SU-DHL-6 (cell line): ENCODE measurements at regions not wholly inside any gene's neighbourhood (a gene's known extent, or its start where the extent isn't known, plus 50 kb on each side); places are given as distances from the start of the nearest gene placed in this dataset.

Experiments
- H2AFZ ChIP-seq: fragments of 200-600 bp; sonication (generic); 2 replicates; pipeline ENCODE4 v1.6.1; 2014; ENCODE audit warnings: low read depth, mild to moderate bottlenecking, moderate library complexity, mixed read lengths, antibody characterized with exemption, low read length; ENCODE audit not compliant: severe bottlenecking
- H3F3A ChIP-seq: fragments of 200-600 bp; shearing (Covaris generic); 2 replicates; pipeline ENCODE4 v1.6.0; 2016; ENCODE audit warnings: antibody characterized with exemption, mild to moderate bottlenecking; ENCODE audit not compliant: insufficient read depth
- H3K27ac ChIP-seq: fragments of 200-600 bp; sonication (generic); 2 replicates; pipeline ENCODE4 v1.5.1; 2016; ENCODE audit warnings: low read depth, mild to moderate bottlenecking, low read length, moderate library complexity, mixed read lengths
- H3K27me3 ChIP-seq: fragments of 200-600 bp; sonication (generic), shearing (Covaris generic); 2 replicates; pipeline ENCODE4 v1.6.0; 2014; ENCODE audit warnings: mild to moderate bottlenecking, low read length
- H3K36me3 ChIP-seq: fragments of 200-600 bp; sonication (generic); 2 replicates; pipeline ENCODE4 v1.6.1; 2014; ENCODE audit warnings: mild to moderate bottlenecking, low read length, mixed read lengths
- H3K4me2 ChIP-seq: fragments of 300-600, 200-600 bp; shearing (Covaris generic), sonication (generic); 2 replicates; pipeline ENCODE4 v1.6.0; 2014; ENCODE audit warnings: low read length, low read depth, mild to moderate bottlenecking; ENCODE audit not compliant: poor library complexity, severe bottlenecking
- H3K4me3 ChIP-seq: fragments of 200-600 bp; sonication (generic); 2 replicates; pipeline ENCODE4 v1.5.1; 2014; ENCODE audit warnings: antibody characterized with exemption, low read length, mild to moderate bottlenecking, mixed read lengths; ENCODE audit not compliant: insufficient read depth, poor library complexity, severe bottlenecking
- H3K79me2 ChIP-seq: fragments of 200-600 bp; sonication (generic); 2 replicates; pipeline ENCODE4 v1.6.1; 2014; ENCODE audit warnings: mild to moderate bottlenecking, low read length, moderate library complexity; ENCODE audit not compliant: insufficient read depth
- H3K9ac ChIP-seq: fragments of 200-600 bp; sonication (generic); 2 replicates; pipeline ENCODE4 v1.7.0; 2014; ENCODE audit warnings: mild to moderate bottlenecking, low read length
- H3K9me2 ChIP-seq: fragments of 200-600 bp; sonication (generic); replicated peaks from 2 replicates; pipeline ENCODE4 v1.6.1; 2014; ENCODE audit warnings: low read length; ENCODE audit not compliant: insufficient read depth
- H3K9me3 ChIP-seq: fragments of 200-600 bp; sonication (generic); 2 replicates; pipeline ENCODE4 v1.6.1; 2014; ENCODE audit warnings: low read length, mixed read lengths; ENCODE audit not compliant: insufficient read depth
- H4K20me1 ChIP-seq: fragments of 200-600 bp; sonication (generic); 2 replicates; pipeline ENCODE4 v1.6.1; 2014; ENCODE audit warnings: low read depth, mild to moderate bottlenecking, antibody characterized with exemption, low read length, moderate library complexity, mixed read lengths
- EZH2phosphoT487 ChIP-seq: fragments of 200-600 bp; sonication (generic), shearing (Covaris generic); conservative IDR thresholded peaks from 2 replicates; pipeline ENCODE4 v1.6.1; 2018; ENCODE audit warnings: mild to moderate bottlenecking, antibody characterized with exemption, low read length, moderate library complexity, mixed read lengths
- TF ChIP-seq, protein P1 (sequence below): fragments of 200-600 bp; sonication (generic); IDR thresholded peaks from one replicate; pipeline ENCODE4 v1.5.1; 2017; ENCODE audit warnings: antibody characterized with exemption, mild to moderate bottlenecking, low read length, moderate library complexity; ENCODE audit not compliant: insufficient read depth, poor library complexity, severe bottlenecking

GRCh38 chr11:19480540-19480939, 232.1 kb upstream of the NAV2 start:
- no peaks in the 10 kb centered on the region for H3K9me3 ChIP-seq
- no peaks in the 10 kb centered on the region for H4K20me1 ChIP-seq
- no peak overlapping the region for H3K9ac ChIP-seq
- H2AFZ ChIP-seq, result no peak overlapping the region
- H3K27me3 ChIP-seq, result no peaks in the 10 kb centered on the region
- no peak overlapping the region for H3K4me3 ChIP-seq
- H3K79me2 ChIP-seq, result no peaks in the 10 kb centered on the region
- no peaks in the 10 kb centered on the region for H3K36me3 ChIP-seq
- H3K9me2 ChIP-seq, result no peaks in the 10 kb centered on the region
- H3K4me2 ChIP-seq, result no peak overlapping the region
- TF ChIP-seq EZH2phosphoT487, result no peak
- TF ChIP-seq, protein P1, sequence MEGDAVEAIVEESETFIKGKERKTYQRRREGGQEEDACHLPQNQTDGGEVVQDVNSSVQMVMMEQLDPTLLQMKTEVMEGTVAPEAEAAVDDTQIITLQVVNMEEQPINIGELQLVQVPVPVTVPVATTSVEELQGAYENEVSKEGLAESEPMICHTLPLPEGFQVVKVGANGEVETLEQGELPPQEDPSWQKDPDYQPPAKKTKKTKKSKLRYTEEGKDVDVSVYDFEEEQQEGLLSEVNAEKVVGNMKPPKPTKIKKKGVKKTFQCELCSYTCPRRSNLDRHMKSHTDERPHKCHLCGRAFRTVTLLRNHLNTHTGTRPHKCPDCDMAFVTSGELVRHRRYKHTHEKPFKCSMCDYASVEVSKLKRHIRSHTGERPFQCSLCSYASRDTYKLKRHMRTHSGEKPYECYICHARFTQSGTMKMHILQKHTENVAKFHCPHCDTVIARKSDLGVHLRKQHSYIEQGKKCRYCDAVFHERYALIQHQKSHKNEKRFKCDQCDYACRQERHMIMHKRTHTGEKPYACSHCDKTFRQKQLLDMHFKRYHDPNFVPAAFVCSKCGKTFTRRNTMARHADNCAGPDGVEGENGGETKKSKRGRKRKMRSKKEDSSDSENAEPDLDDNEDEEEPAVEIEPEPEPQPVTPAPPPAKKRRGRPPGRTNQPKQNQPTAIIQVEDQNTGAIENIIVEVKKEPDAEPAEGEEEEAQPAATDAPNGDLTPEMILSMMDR, result no peak
- H3F3A ChIP-seq, result no peaks in the 10 kb centered on the region
- H3K27ac ChIP-seq, result no peak overlapping the region

- Histone ChIP-seq H3K4me2 (no peak overlapping the region), H3K9me3 (no peaks in the 10 kb centered on the region), H4K20me1 (no peaks in the 10 kb centered on the region), H3F3A (no peaks in the 10 kb centered on the region), H2AFZ (no peak overlapping the region), H3K79me2 (no peaks in the 10 kb centered on the region), H3K9ac (no peak overlapping the region), H3K4me3 (no peak overlapping the region), H3K9me2 (no peaks in the 10 kb centered on the region), H3K27ac (no peak overlapping the region), H3K27me3 (no peaks in the 10 kb centered on the region), H3K36me3 (no peaks in the 10 kb centered on the region)
- TF ChIP-seq EZH2phosphoT487, result no peak
- TF ChIP-seq, protein P1, result no peak
Observed at GRCh38 chr11:19478891-19479290, 233.7 kb upstream of the NAV2 start.

DNA sequence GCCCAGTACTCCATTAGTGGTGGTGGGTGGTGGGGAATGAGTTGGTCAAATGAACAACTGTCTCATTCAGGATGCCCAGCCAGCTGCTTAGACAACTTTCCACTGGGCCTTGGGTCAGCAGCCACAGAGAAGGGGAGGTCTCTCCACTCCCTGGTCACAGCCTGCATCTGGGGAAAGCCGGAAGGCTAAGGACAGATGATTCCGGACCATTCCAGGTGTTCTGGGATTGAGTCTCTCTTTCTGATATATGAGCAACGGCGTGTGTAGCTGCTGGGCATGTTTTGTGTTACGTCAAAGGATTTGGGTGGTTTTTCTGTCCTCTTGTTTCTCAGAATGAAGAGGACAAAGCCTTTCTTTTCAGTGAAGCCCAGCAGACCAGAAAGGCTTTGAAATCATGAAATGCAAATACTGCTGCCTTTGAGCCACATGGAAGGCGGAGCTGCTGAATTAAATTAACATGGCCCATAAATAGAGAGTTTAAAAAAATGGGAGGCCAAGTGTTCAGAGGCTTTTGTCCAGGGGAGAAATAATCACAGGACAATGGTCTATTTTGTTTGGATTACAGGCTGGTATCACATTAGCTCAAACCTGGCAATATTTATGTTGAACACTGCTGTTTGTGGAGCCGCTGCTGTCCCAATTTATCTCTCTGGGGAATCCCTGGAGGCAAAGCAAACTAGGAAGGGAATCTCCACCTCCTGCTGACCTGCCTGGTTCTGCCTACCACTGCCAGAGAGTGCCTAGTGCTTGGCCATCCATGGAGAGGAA, 234.4 kb upstream of the E2F8 start:
- no peaks in the 10 kb centered on the region for H3K9me2 ChIP-seq
- no peaks in the 10 kb centered on the region for H3K27me3 ChIP-seq
- H3K9ac ChIP-seq, result no peak overlapping the region
- H2AFZ ChIP-seq, result no peak overlapping the region
- no peak overlapping the region for H3K27ac ChIP-seq
- no peaks in the 10 kb centered on the region for H3K79me2 ChIP-seq
- no peaks in the 10 kb centered on the region for H4K20me1 ChIP-seq
- H3K9me3 ChIP-seq, result no peaks in the 10 kb centered on the region
- H3F3A ChIP-seq, result no peaks in the 10 kb centered on the region
- H3K4me2 ChIP-seq, result no peak overlapping the region
- no peaks in the 10 kb centered on the region for H3K36me3 ChIP-seq
- H3K4me3 ChIP-seq, result no peak overlapping the region
- TF ChIP-seq EZH2phosphoT487, result no peak
- TF ChIP-seq, protein P1, result no peak
